HAP-1 (cell line): ENCODE measurements at regions not wholly inside any gene's neighbourhood (a gene's known extent, or its start where the extent isn't known, plus 50 kb on each side); places are given as distances from the start of the nearest gene placed in this dataset.

ENCODE experiments used
- DNase-seq, 2 experiments: peaks; one replicate each; pipeline ENCODE4 v3.0.0-alpha.2; 2016 to 2020; ENCODE audit warnings: low spot score in 2 of 2
- H3K27me3 ChIP-seq: fragments of 250-450 bp; sonication (Bioruptor Pico); 2 replicates; pipeline ENCODE4 v1.5.1; 2020; ENCODE audit warnings: low read depth, mild to moderate bottlenecking, moderate library complexity
- H3K36me3 ChIP-seq: fragments of 250-450 bp; sonication (Bioruptor Pico); replicated peaks from 2 replicates; pipeline ENCODE4 v1.5.1; 2020; ENCODE audit warnings: mild to moderate bottlenecking
- H3K4me1 ChIP-seq: fragments of 250-450 bp; sonication (Bioruptor Pico); 2 replicates; pipeline ENCODE4 v1.5.1; 2020; ENCODE audit warnings: mild to moderate bottlenecking
- H3K4me3 ChIP-seq: fragments of 250-450 bp; sonication (Bioruptor Pico); 2 replicates; pipeline ENCODE4 v1.5.1; 2020; ENCODE audit warnings: mild to moderate bottlenecking, moderate library complexity
- H3K9me3 ChIP-seq: fragments of 250-450 bp; sonication (Bioruptor Pico); 2 replicates; pipeline ENCODE4 v1.5.1; 2020; ENCODE audit warnings: mild to moderate bottlenecking, moderate library complexity
- in situ Hi-C: fragments of 300-500 bp; cut with MboI; formaldehyde crosslinking; loops from 3 replicates; pipeline ENCODE4 v1.14.3; 2020; ENCODE audit warnings: low sequenced_read_pairs, inconsistent platforms, mixed read lengths

GRCh38 chr11:128239306-128239705, 348.1 kb downstream of the ETS1 start:
- in situ Hi-C loops: no loop called here
- Histone ChIP-seq H3K27me3 (no peaks in the 10 kb centered on the region), H3K4me3 (no peak overlapping the region), H3K36me3 (no peaks in the 10 kb centered on the region), H3K9me3 (no peaks in the 10 kb centered on the region), H3K4me1 (no peaks in the 10 kb centered on the region)
- no peak for DNase-seq

DNA sequence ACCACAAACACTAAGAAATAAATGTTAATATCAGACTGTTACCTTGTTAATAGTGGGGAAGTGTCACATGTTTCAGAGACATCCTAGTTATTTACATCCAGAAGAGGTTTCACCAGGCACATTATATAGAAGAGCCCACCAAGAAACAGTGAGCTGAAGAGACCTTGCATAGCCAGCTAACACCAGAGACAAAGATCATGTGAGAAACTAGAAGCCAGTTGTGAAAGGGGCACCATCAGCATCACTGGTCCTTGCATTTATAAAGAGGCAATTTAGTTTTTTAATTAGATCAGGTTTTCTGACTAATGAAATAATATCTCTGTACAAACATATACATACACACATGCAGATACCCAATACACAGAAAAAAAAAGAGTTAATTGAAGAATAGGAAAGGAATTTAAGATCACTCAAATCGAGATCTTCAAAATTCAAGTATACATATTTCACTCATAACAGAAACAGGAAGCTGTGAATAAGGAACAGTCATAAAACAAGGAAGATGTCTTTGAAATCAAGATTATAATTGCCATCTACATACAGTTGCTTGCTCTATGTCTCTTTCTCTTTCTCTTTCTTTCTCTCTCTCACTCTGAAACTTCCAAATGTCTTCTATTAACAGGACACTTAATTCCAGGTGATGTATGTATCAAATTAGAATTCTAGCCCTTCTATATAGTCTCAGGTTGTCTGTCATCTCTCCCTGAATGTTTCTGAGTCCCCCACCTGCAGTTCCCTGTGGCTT, 348.7 kb downstream of the ETS1 start:
- no peak for DNase-seq
- in situ Hi-C loops: no loop called here
- no peaks in the 10 kb centered on the region for H3K27me3 ChIP-seq
- H3K36me3 ChIP-seq: no peaks in the 10 kb centered on the region
- H3K4me1 ChIP-seq: no peaks in the 10 kb centered on the region
- no peaks in the 10 kb centered on the region for H3K9me3 ChIP-seq
- no peak overlapping the region for H3K4me3 ChIP-seq

GRCh38 chr11:128236506-128237498, 350.6 kb downstream of the ETS1 start:
- Histone ChIP-seq H3K36me3 (no peaks in the 10 kb centered on the region), H3K4me3 (no peak overlapping the region), H3K27me3 (no peaks in the 10 kb centered on the region), H3K4me1 (no peaks in the 10 kb centered on the region), H3K9me3 (no peaks in the 10 kb centered on the region)
- in situ Hi-C loops: no loop called here
- DNase-seq: no peak

DNA sequence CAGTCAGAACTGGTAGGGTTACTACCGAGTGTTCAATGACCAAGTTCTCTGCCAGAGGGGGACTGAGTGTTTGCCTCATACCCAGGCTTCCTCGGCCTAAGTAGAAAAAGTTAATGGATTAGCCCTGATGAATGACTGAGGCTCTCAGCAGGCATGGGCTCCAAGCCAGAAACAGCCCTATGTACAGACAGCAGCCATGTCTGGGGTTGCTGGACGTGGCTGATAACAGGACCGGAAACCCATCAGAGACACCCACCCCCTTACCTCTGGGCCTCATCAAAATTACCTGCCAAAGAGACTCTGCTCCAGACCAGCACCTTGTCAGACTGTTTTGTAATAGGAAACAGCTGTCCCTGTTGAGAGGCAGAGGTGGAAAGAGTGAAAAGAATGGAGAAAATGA, 351.4 kb downstream of the ETS1 start:
- DNase-seq: no peak

DNA sequence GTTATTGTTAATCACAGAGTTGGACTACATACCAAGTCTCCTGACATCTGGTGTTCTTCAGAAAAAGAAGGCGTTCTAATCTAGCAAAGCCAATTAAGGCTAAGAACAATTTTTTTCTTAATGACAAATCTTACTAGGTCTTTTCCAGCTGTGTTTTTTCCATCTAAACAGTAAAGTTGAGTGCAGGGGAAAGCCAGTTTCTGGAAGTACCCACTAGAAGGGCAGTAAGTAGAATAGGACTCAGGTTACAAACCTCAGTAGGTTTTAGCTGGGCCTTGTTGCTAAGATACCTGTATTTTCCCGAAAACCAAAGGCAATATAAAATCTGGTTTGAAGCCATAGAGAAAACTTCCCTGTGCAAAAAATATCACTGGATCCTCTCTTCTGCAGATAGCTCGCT, 351.9 kb downstream of the ETS1 start:
- Histone ChIP-seq H3K27me3 (no peaks in the 10 kb centered on the region), H3K4me3 (no peak overlapping the region), H3K36me3 (no peaks in the 10 kb centered on the region), H3K9me3 (no peaks in the 10 kb centered on the region), H3K4me1 (no peaks in the 10 kb centered on the region)
- in situ Hi-C loops: no loop called here
- DNase-seq: no peak

More for the DNA sequence above, 351.4 kb downstream of the ETS1 start:
- H3K36me3 ChIP-seq: no peaks in the 10 kb centered on the region
- H3K4me3 ChIP-seq: no peak overlapping the region
- no peaks in the 10 kb centered on the region for H3K9me3 ChIP-seq
- no peaks in the 10 kb centered on the region for H3K27me3 ChIP-seq
- no peaks in the 10 kb centered on the region for H3K4me1 ChIP-seq
- in situ Hi-C loops: no loop called here

- no peaks in the 10 kb centered on the region for H3K27me3 ChIP-seq
- no peaks in the 10 kb centered on the region for H3K36me3 ChIP-seq
- no peak overlapping the region for H3K4me3 ChIP-seq
- no peaks in the 10 kb centered on the region for H3K9me3 ChIP-seq
- in situ Hi-C loops: no loop called here
- H3K4me1 ChIP-seq: no peaks in the 10 kb centered on the region
- no peak for DNase-seq
Observed at GRCh38 chr11:128234143-128234542, 353.2 kb downstream of the ETS1 start.

DNA sequence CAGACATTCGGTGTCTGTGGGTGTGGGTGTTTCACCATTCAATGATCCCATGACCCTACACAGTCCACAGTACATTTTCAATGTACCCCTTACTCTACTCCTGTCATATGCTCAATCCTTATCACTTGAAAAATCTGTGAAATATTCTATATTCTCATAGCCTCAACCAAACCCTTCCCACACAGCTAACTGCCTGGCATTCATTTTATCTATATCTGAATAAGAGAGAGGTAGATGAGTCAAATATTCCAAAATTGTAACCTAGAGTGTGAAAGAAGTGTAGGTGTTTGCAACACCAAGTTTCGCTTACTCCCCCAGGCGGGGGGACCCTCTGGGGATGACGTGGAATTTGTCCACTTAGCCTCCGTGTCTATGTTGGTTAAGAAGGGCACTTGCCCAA, 354.8 kb downstream of the ETS1 start:
- Histone ChIP-seq H3K4me1 (no peaks in the 10 kb centered on the region), H3K27me3 (no peaks in the 10 kb centered on the region), H3K36me3 (no peaks in the 10 kb centered on the region), H3K4me3 (no peak overlapping the region), H3K9me3 (no peaks in the 10 kb centered on the region)
- no peak for DNase-seq
- in situ Hi-C loops: no loop called here

- H3K4me3 ChIP-seq: no peak overlapping the region
- no peaks in the 10 kb centered on the region for H3K4me1 ChIP-seq
- in situ Hi-C loops: no loop called here
- no peak for DNase-seq
- no peaks in the 10 kb centered on the region for H3K27me3 ChIP-seq
- H3K9me3 ChIP-seq: no peaks in the 10 kb centered on the region
- no peaks in the 10 kb centered on the region for H3K36me3 ChIP-seq
Observed at GRCh38 chr11:128231845-128232410, 355.4 kb downstream of the ETS1 start.

DNA sequence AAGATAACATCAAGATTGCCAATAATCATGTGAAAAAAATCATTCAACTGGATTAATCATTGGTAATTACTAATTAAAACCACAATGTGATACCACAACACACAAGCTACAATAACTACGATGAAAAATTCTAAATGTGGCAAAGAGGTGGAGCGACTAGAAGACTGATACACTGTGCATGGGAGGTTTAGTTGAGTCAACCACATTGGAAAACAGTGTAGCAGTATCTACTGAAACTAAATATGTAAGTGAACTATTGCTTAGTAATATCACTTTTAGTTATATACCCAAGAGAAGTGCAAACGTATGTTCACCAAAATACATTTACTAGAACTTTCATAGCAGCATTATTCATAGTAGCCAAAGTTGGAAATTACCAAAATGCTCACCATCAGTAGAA, 359.9 kb downstream of the ETS1 start:
- H3K9me3 ChIP-seq: no peaks in the 10 kb centered on the region
- no peaks in the 10 kb centered on the region for H3K4me1 ChIP-seq
- in situ Hi-C loops: no loop called here

DNA sequence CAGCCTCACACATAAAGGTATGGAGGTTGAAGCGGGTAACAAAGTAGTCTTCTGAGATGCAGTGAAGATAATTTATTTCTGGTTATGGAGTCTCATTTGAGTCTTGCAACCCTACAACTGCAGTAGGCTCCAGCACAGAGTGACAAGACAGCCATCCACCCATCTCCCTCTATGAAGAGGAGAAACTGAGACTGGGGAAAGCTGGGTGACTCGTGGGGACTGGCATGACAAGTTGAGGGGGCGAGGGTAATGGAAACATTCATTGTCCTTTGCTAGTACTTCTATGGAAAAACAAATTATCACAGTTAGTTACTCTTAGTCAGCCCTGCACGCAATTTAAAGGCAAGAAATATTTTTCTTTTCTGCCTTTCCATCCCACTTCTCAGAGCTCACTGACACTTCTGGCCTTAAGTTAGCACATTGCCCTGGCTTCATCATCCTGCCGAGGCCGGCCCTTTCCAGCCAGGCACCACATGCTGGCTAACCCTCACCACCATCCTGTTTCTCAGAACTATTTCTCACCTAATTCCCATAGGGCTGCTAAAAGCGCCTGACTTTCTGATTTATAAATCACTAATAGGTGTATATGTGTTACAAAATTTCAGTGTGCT, 361.1 kb downstream of the ETS1 start:
- DNase-seq: no peak
- no peaks in the 10 kb centered on the region for H3K36me3 ChIP-seq
- in situ Hi-C loops: no loop called here
- H3K9me3 ChIP-seq: no peaks in the 10 kb centered on the region
- H3K4me1 ChIP-seq: no peaks in the 10 kb centered on the region
- no peaks in the 10 kb centered on the region for H3K27me3 ChIP-seq
- no peak overlapping the region for H3K4me3 ChIP-seq

More for the DNA sequence above, 359.9 kb downstream of the ETS1 start:
- DNase-seq: no peak
- Histone ChIP-seq H3K36me3 (no peaks in the 10 kb centered on the region), H3K27me3 (no peaks in the 10 kb centered on the region), H3K4me3 (no peak overlapping the region)

DNA sequence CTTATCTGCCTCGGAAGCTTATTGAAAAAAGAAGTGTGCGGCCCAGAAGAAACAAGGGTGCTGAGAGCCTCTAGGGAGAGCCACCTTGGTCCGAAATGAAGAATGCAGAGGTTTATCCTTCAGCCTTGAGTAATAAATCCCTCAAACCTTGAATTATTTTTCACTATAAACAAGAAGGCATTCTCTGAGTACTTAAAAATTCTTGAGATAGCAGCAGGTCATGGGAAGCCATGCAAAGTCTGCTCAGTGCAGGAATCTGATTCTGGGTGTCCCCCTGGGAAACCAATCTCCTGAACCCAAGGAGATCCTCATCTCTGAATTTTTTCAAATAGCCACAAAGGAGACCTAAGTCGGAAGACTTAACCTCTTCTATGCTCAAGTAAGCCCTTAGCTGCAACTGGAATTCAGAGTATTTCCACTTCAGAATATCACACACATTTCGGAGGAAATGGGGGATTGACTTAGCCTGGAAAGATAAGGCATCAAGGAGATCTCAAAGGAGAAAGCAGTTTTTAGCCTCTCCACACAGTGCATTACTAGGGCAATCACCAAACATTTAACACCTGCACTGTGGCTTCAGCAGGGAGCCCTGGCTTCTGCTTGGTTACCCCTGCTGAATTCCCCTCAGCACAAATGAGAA, 365.0 kb downstream of the ETS1 start:
- in situ Hi-C loops: no loop called here
- no peaks in the 10 kb centered on the region for H3K27me3 ChIP-seq
- no peaks in the 10 kb centered on the region for H3K9me3 ChIP-seq
- H3K36me3 ChIP-seq: no peaks in the 10 kb centered on the region
- no peak for DNase-seq
- no peak overlapping the region for H3K4me3 ChIP-seq
- H3K4me1 ChIP-seq: no peaks in the 10 kb centered on the region

DNA sequence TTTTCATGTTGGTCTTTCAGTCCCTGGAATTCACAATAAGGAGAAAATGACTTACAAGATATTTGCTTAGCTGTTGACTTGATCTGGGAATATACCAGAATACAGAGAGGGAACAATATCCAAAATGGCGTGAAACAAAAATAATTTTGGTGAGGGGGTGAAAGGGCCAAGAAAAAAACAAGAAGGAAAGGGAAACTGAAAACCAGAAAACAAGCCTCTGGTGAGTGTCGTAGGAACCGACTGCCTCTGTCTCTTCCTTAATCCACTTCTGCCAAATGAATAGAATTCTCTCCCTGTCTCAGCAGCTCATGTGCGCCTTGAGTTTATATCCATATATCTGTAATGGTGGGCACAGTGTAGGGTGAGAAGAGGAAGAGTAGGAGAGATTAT, 367.6 kb downstream of the ETS1 start:
- Histone ChIP-seq H3K4me3 (no peak overlapping the region), H3K27me3 (no peaks in the 10 kb centered on the region), H3K9me3 (no peaks in the 10 kb centered on the region), H3K36me3 (no peaks in the 10 kb centered on the region), H3K4me1 (no peaks in the 10 kb centered on the region)
- DNase-seq: no peak
- in situ Hi-C loops: no loop called here

DNA sequence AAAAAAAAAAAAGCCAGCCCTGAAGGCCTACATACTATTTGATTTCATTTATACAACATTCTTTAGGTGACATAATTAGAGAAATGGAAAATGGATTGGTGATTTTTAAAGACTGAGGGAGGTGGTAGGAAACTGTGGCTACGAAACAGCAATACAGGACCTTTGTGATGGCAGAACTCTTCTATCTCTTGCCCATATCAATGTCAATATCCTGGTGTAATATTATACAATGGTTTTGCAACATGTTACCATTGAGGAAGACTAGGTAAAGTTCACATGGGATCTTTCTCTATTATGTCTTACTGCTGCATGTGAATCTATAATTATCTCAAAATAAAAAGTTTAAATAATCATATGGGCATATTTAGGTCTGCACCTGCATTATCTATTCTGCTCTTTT, 371.2 kb downstream of the ETS1 start:
- Histone ChIP-seq H3K36me3 (no peaks in the 10 kb centered on the region), H3K27me3 (no peaks in the 10 kb centered on the region), H3K4me1 (no peaks in the 10 kb centered on the region), H3K4me3 (no peak overlapping the region), H3K9me3 (no peaks in the 10 kb centered on the region)
- no peak for DNase-seq
- in situ Hi-C loops: no loop called here
